Stimulated activated CD8-positive, alpha-beta memory T cell treated with anti-CD3 and anti-CD28 coated beads, Interleukin-15, amount 100 ng/mL, for 48 hours (primary cell): ENCODE measurements at regions not wholly inside any gene's neighbourhood (a gene's known extent, or its start where the extent isn't known, plus 50 kb on each side); places are given as distances from the start of the nearest gene placed in this dataset.

ENCODE experiments used
- DNase-seq, 2 donors: peaks; one replicate each; pipeline ENCODE4 v3.0.0-alpha.2; 2020; ENCODE audit warnings: low read depth in 2 of 2

- DNase-seq, result no peak
Measured at GRCh38 chr12:90129366-90130030, 420.9 kb upstream of the ATP2B1 start.

GRCh38 chr12:90128526-90128925 is 419.9 kb upstream of the ATP2B1 start:
- DNase-seq, result no peak

GRCh38 chr12:90126125-90126524 is 417.5 kb upstream of the ATP2B1 start:
- no peak for DNase-seq

- DNase-seq, result no peak
Measured at GRCh38 chr12:90124914-90125313, 416.3 kb upstream of the ATP2B1 start.

GRCh38 chr12:90124289-90124688 is 415.7 kb upstream of the ATP2B1 start:
- no peak for DNase-seq

GRCh38 chr12:90122681-90123080 is 414.0 kb upstream of the ATP2B1 start:
- no peak for DNase-seq

- no peak for DNase-seq
Measured at GRCh38 chr12:90120627-90121026, 412.0 kb upstream of the ATP2B1 start.

- no peak for DNase-seq
Measured at GRCh38 chr12:90112666-90113065, 404.0 kb upstream of the ATP2B1 start.

- DNase-seq, result no peak
Measured at GRCh38 chr12:90111791-90112580, 403.3 kb upstream of the ATP2B1 start.

GRCh38 chr12:90106568-90106967 is 397.9 kb upstream of the ATP2B1 start:
- DNase-seq, result no peak

GRCh38 chr12:90102957-90103652 is 394.5 kb upstream of the ATP2B1 start:
- no peak for DNase-seq

GRCh38 chr12:90100579-90100978 is 391.9 kb upstream of the ATP2B1 start:
- DNase-seq, result no peak

- no peak for DNase-seq
Measured at GRCh38 chr12:90099288-90099687, 390.6 kb upstream of the ATP2B1 start.

GRCh38 chr12:90098132-90098779 is 389.6 kb upstream of the ATP2B1 start:
- no peak for DNase-seq

- no peak for DNase-seq
Measured at GRCh38 chr12:90091809-90092208, 383.2 kb upstream of the ATP2B1 start.

GRCh38 chr12:90090929-90091651 is 382.5 kb upstream of the ATP2B1 start:
- DNase-seq, result peak in 1 of 2 donors; percentile 3

GRCh38 chr12:90086281-90086680 is 377.6 kb upstream of the ATP2B1 start:
- DNase-seq, result no peak

GRCh38 chr12:90085494-90086274 is 377.0 kb upstream of the ATP2B1 start:
- no peak for DNase-seq

GRCh38 chr12:90084018-90084417 is 375.4 kb upstream of the ATP2B1 start:
- no peak for DNase-seq

- DNase-seq, result no peak
Measured at GRCh38 chr12:90080616-90081015, 372.0 kb upstream of the ATP2B1 start.
